ENCODE measurements at regions not wholly inside any gene's neighbourhood (a gene's known extent, or its start where the extent isn't known, plus 50 kb on each side); places are given as distances from the start of the nearest gene placed in this dataset.
A peak's percentile ranks its signal among the peaks of the same experiment; 100 is the strongest.
"Not testable (repeated sequence)": the region's sequence is repeated elsewhere in the genome, so short reads cannot be mapped to it uniquely, and the experiment has no call there.

DNA sequence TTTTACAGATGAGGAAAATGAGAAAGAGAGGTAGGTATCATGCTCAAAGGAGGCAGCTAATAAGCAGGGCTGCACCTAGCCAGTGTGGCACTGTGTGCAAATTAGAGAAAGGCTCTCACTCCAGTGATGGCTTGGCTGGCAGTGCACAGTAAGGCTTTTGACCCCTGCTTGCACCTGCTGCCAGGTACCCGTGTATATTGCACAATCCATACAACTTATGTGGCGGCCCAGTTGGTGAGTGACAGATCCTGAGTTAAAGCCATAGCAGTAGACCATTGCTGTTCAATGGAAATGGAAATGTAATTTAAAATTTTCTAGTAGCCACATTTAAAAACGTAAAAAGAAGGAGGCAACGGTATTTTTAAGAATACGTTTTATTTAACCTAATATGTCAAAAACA, 266.4 kb upstream of the AZI2 start:
- Histone ChIP-seq H3K4me3 (no peak overlapping the region), H3K9me3 (replicated peaks) (no peaks in the 10 kb centered on the region), H3K27me3 (replicated peaks) (no peaks in the 10 kb centered on the region), H3K4me1 (replicated peaks) (no peaks in the 10 kb centered on the region), H3K36me3 (no peaks in the 10 kb centered on the region), H3K27ac (no peak overlapping the region)
- DNase-seq (ENCODE audit: low read depth in 1 of 2, low spot score in 2 of 2), result no peak

- Histone ChIP-seq H3K9me3 (replicated peaks) (no peaks in the 10 kb centered on the region), H3K27me3 (replicated peaks) (no peaks in the 10 kb centered on the region), H3K4me1 (replicated peaks) (no peaks in the 10 kb centered on the region), H3K4me3 (no peak overlapping the region), H3K27ac (no peak overlapping the region), H3K36me3 (no peaks in the 10 kb centered on the region)
- DNase-seq (ENCODE audit: low read depth in 1 of 2, low spot score in 2 of 2), result no peak
These were observed 267.3 kb upstream of the AZI2 start for GRCh38 chr3:28615971-28616370.

DNA sequence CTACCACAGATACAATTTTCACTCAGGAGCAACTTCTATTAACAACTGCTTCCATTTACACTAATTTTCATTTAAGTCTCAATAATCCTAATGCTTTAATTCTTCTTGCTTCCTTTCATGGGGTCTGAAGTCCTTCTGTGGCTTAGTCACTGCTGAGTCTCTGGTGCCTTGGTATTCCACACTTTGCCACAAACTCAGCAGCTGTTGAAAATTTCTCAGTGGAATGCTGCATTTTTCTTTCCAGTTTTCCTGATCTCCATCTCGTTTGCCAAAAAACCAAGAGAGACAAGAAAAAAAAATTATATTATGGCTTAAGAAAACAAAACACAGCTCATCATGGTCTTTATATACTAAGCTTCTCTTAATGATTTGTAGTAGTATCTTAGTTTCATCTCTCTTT, 269.2 kb upstream of the AZI2 start:
- no peak for DNase-seq (ENCODE audit: low read depth in 1 of 2, low spot score in 2 of 2)
- Histone ChIP-seq H3K4me1 (replicated peaks) (no peaks in the 10 kb centered on the region), H3K36me3 (no peaks in the 10 kb centered on the region), H3K4me3 (no peak overlapping the region), H3K9me3 (replicated peaks) (no peaks in the 10 kb centered on the region), H3K27me3 (replicated peaks) (no peaks in the 10 kb centered on the region), H3K27ac (no peak overlapping the region)

DNA sequence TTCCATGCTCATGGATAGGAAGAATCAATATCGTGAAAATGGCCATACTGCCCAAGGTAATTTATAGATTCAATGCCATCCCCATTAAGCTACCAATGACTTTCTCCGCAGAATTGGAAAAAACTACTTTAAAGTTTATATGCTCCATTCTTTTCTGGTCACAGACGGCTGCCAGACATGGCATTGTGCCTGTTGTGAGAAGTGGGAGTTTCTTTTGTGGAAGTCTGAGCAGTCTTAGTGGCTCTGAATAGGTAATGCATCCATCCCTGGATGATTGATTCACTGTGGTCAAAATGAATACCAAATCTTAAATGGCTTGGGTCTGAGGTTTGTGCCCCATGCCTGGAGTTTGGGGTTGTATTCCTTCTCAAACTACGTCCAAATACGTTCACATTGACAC, 274.5 kb upstream of the AZI2 start:
- no peak for DNase-seq (ENCODE audit: low read depth in 1 of 2, low spot score in 2 of 2)
- Histone ChIP-seq H3K36me3 (no peaks in the 10 kb centered on the region), H3K27me3 (replicated peaks) (no peaks in the 10 kb centered on the region), H3K4me1 (replicated peaks) (no peaks in the 10 kb centered on the region), H3K27ac (no peak overlapping the region), H3K4me3 (no peak overlapping the region), H3K9me3 (replicated peaks) (no peaks in the 10 kb centered on the region)

GRCh38 chr3:28624084-28624483, 275.5 kb upstream of the AZI2 start:
- no peaks in the 10 kb centered on the region for H3K36me3 ChIP-seq
- no peaks in the 10 kb centered on the region for H3K4me1 ChIP-seq (replicated peaks)
- no peaks in the 10 kb centered on the region for H3K9me3 ChIP-seq (replicated peaks)
- H3K27me3 ChIP-seq (replicated peaks), result no peaks in the 10 kb centered on the region
- no peak for DNase-seq (ENCODE audit: low read depth in 1 of 2, low spot score in 2 of 2)
- no peak overlapping the region for H3K4me3 ChIP-seq
- no peak overlapping the region for H3K27ac ChIP-seq

DNA sequence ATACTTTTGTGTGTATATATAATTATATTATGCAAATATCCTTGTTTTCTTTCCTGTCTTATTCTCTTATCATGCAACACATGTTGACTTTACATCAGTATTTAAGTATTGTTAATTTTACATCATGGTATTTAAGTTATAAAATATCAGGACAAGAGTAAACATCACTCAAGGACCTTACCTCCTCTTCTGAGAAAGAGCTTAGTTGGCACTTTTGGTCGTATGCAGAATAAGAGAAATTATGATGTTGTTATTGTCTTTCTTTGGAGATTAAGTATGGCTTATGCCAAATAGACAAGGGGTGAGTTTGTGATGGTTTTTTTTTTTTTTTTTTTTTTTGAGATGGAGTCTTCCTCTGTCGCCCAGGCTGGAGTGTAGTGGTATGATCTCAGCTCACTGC, 279.2 kb upstream of the AZI2 start:
- DNase-seq (ENCODE audit: low read depth in 1 of 2, low spot score in 2 of 2); H3K27ac ChIP-seq; H3K9me3 ChIP-seq (replicated peaks); H3K4me3 ChIP-seq; H3K27me3 ChIP-seq (replicated peaks); H3K36me3 ChIP-seq; H3K4me1 ChIP-seq (replicated peaks): not testable (repeated sequence)

- H3K9me3 ChIP-seq (replicated peaks), result no peaks in the 10 kb centered on the region
- H3K36me3 ChIP-seq, result no peaks in the 10 kb centered on the region
- H3K27me3 ChIP-seq (replicated peaks), result no peaks in the 10 kb centered on the region
- H3K27ac ChIP-seq, result no peak overlapping the region
- DNase-seq (ENCODE audit: low read depth in 1 of 2, low spot score in 2 of 2), result no peak
- H3K4me1 ChIP-seq (replicated peaks), result no peaks in the 10 kb centered on the region
- H3K4me3 ChIP-seq, result no peak overlapping the region
These were observed 285.4 kb upstream of the AZI2 start for GRCh38 chr3:28634019-28634418.

DNA sequence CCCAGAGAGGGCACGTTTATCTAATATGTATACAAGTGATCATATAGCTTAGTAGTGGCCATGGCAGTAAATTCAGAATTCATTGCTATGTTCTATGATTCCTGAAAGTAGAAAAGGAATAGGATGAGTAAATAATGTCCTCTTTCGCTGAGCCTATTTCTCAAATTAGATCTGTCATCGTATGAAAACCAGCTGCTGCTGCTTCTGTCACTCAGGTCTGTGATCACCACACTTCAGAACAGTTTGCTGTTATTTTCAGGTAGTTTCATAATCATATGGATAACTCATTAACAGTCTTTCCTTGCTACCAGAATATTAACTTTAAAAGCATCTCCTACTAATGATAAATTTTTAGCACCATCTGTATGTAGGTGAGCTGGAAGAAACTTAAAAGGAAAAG, 289.1 kb upstream of the AZI2 start:
- H3K36me3 ChIP-seq, result no peaks in the 10 kb centered on the region
- H3K4me3 ChIP-seq, result no peak overlapping the region
- no peaks in the 10 kb centered on the region for H3K9me3 ChIP-seq (replicated peaks)
- no peaks in the 10 kb centered on the region for H3K27me3 ChIP-seq (replicated peaks)
- DNase-seq (ENCODE audit: low read depth in 1 of 2, low spot score in 2 of 2), result no peak
- H3K27ac ChIP-seq, result no peak overlapping the region
- no peaks in the 10 kb centered on the region for H3K4me1 ChIP-seq (replicated peaks)

DNA sequence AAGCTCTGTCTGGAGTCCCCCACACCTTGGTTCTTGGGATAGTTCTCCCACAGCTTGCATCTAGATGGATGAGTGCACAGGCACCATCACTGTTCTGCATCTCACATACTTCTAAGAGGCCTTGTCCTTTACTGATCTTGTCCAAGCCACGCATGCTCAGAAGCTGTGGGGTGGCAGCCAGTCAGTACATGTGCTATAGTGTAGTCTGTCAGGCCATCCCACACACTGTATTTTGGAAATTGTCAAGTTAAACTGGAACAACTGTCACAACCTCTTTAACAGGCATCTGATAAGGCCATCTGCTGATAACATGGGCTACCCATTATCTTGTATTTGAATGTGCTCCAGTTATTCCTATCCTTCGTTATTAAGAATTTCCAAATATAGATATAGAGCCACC, 296.5 kb upstream of the AZI2 start:
- Histone ChIP-seq H3K4me1 (replicated peaks) (no peaks in the 10 kb centered on the region), H3K4me3 (no peak overlapping the region), H3K27me3 (replicated peaks) (no peaks in the 10 kb centered on the region), H3K27ac (no peak overlapping the region), H3K9me3 (replicated peaks) (no peaks in the 10 kb centered on the region), H3K36me3 (no peaks in the 10 kb centered on the region)
- DNase-seq (ENCODE audit: low read depth in 1 of 2, low spot score in 2 of 2), result no peak

DNA sequence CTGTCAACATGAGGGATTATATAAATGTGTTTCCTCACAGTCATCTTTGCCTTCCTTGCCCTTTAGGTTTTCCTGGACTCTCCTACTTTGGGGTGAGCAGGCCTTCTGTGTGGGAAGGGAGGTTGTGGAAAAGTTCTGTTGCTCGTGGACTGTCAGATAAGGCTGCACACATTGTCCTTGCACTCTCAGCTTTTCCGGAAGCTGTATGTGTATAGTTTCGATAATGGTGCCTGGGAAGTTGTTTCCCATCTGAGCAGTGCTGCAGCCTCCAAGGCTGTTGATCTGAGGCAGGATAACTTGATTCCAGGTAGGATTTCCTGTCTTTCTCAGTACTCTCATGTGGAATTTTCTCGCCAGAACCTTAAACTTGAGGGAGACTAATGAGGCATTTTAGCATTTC, 297.8 kb upstream of the AZI2 start:
- no peak overlapping the region for H3K27ac ChIP-seq
- H3K27me3 ChIP-seq (replicated peaks), result no peaks in the 10 kb centered on the region; the same call in 1 of the 2 replicates
- H3K36me3 ChIP-seq, result no peaks in the 10 kb centered on the region
- no peaks in the 10 kb centered on the region for H3K9me3 ChIP-seq (replicated peaks)
- H3K4me1 ChIP-seq (replicated peaks), result no peaks in the 10 kb centered on the region
- DNase-seq (ENCODE audit: low read depth in 1 of 2, low spot score in 2 of 2), result no peak
- no peak overlapping the region for H3K4me3 ChIP-seq

DNA sequence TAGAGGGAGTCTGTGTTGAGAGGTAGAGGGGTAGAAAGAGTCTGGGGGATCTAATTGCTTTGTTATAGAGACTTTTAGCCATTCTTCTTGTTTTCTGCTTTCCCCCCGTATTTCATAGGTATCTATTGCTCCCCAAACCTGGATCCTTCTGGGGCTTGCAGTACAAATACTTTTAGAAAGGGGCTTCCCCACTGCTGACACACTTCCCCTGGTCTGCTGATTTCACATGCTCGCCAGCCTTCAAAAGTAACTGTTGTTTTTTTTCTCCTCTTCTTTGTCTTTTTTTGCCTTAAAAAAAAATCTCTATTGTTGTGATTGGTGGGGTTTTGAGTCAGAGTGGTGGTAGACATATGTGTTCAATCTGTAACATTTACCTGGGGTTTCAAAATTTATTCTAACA, 300.6 kb upstream of the AZI2 start:
- no peaks in the 10 kb centered on the region for H3K4me1 ChIP-seq (replicated peaks)
- no peak overlapping the region for H3K27ac ChIP-seq
- H3K9me3 ChIP-seq (replicated peaks), result no peaks in the 10 kb centered on the region
- H3K27me3 ChIP-seq (replicated peaks), result no peaks in the 10 kb centered on the region; the same call in 1 of the 2 replicates
- no peak overlapping the region for H3K4me3 ChIP-seq
- no peaks in the 10 kb centered on the region for H3K36me3 ChIP-seq
- no peak for DNase-seq (ENCODE audit: low read depth in 1 of 2, low spot score in 2 of 2)

- Histone ChIP-seq H3K27ac (no peak overlapping the region), H3K4me1 (replicated peaks) (no peaks in the 10 kb centered on the region), H3K27me3 (replicated peaks) (no peaks in the 10 kb centered on the region; the same call in 1 of the 2 replicates), H3K36me3 (no peaks in the 10 kb centered on the region), H3K4me3 (no peak overlapping the region), H3K9me3 (replicated peaks) (no peaks in the 10 kb centered on the region)
- no peak for DNase-seq (ENCODE audit: low read depth in 1 of 2, low spot score in 2 of 2)
These were observed 302.5 kb upstream of the AZI2 start for GRCh38 chr3:28651159-28651558.

DNA sequence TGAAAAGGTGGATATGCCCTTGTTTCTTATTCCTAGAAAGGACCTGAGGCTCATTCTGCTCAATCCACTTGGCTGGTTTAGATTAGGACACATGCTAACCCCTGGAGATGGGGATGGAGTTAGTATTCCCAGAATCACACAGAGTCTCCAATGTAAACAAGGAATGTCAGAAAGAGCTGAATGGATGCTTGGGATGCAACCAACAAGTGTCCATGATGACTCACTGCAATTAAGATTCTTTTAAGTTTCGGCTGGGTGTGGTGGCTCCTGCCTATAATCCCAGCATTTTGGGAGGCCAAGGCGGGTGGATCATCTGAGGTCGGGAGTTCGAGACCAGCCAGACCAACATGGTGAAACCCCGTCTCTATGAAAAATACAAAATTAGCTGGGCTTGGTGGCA, 315.5 kb upstream of the AZI2 start:
- Histone ChIP-seq H3K4me1 (replicated peaks) (no peaks in the 10 kb centered on the region), H3K9me3 (replicated peaks) (no peaks in the 10 kb centered on the region), H3K36me3 (no peaks in the 10 kb centered on the region), H3K27me3 (replicated peaks) (no peaks in the 10 kb centered on the region), H3K27ac (no peak overlapping the region), H3K4me3 (no peak overlapping the region)
- no peak for DNase-seq (ENCODE audit: low read depth in 1 of 2, low spot score in 2 of 2)

GRCh38 chr3:28667646-28668621, 319.3 kb upstream of the AZI2 start:
- DNase-seq (ENCODE audit: low read depth in 1 of 2, low spot score in 2 of 2), result peak; percentile 46 to 48
- no peaks in the 10 kb centered on the region for H3K27me3 ChIP-seq (replicated peaks)
- H3K27ac ChIP-seq, result no peak overlapping the region
- H3K4me1 ChIP-seq (replicated peaks), result no peaks in the 10 kb centered on the region
- no peaks in the 10 kb centered on the region for H3K9me3 ChIP-seq (replicated peaks)
- no peak overlapping the region for H3K4me3 ChIP-seq
- no peaks in the 10 kb centered on the region for H3K36me3 ChIP-seq

DNA sequence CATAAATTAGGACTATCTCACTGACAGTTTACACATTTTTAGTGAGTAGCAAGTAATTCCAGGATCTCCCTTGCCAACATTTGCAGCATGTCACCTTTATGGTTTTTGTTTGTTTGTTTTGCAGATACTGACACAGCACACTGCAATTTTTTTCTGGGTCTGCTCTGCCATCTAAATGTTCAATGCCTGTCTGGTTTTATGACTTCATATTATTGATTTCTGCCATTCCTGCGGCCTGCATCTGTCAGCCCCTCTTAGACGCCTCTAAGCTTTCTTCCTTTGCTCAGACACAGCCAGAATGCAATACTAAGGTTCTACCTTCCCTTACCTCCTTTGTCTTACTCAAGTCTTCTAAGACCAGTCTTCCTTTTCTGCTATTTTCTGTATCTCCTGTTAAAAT, 321.2 kb upstream of the AZI2 start:
- Histone ChIP-seq H3K36me3 (no peaks in the 10 kb centered on the region), H3K4me3 (no peak overlapping the region), H3K27me3 (replicated peaks) (no peaks in the 10 kb centered on the region), H3K27ac (no peak overlapping the region), H3K4me1 (replicated peaks) (no peaks in the 10 kb centered on the region), H3K9me3 (replicated peaks) (no peaks in the 10 kb centered on the region)
- no peak for DNase-seq (ENCODE audit: low read depth in 1 of 2, low spot score in 2 of 2)
